Retinal pigment epithelial cell (primary cell): ENCODE measurements at regions not wholly inside any gene's neighbourhood (a gene's known extent, or its start where the extent isn't known, plus 50 kb on each side); places are given as distances from the start of the nearest gene placed in this dataset.

ENCODE experiments used
- DNase-seq: peaks from one replicate; pipeline ENCODE4 v3.0.0-alpha.2; 2010; ENCODE audit warnings: low read depth
- H3K4me3 ChIP-seq: 2 replicates; pipeline ENCODE4 v1.5.1; 2011; ENCODE audit warnings: mild to moderate bottlenecking, low read length, control low read depth, moderate library complexity
- TF ChIP-seq, protein P1 (sequence below): conservative IDR thresholded peaks from 2 replicates; pipeline ENCODE4 v1.5.1; 2011; ENCODE audit warnings: low read depth, low read length, control low read depth, inconsistent platforms

DNA sequence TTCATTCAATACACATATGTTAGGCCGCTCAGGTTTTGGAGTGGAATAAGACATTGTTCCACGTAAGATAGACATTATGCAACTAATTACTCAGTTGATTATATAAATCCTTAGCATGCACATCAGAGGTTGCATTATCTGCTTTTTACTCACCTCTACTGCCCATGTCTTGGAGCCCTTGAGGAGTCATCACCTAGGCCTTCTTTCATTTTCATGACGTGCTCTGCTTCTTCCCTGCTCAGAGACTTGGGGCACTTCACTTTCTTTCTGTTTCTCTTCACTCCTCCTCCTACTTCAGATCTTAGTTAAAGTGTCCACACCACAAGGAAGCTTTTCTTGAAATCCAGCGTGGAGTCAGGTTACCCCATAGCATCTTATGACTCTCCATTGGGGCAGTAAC, 241.1 kb downstream of the TLR4 start:
- no peak overlapping the region for H3K4me3 ChIP-seq
- TF ChIP-seq, protein P1, sequence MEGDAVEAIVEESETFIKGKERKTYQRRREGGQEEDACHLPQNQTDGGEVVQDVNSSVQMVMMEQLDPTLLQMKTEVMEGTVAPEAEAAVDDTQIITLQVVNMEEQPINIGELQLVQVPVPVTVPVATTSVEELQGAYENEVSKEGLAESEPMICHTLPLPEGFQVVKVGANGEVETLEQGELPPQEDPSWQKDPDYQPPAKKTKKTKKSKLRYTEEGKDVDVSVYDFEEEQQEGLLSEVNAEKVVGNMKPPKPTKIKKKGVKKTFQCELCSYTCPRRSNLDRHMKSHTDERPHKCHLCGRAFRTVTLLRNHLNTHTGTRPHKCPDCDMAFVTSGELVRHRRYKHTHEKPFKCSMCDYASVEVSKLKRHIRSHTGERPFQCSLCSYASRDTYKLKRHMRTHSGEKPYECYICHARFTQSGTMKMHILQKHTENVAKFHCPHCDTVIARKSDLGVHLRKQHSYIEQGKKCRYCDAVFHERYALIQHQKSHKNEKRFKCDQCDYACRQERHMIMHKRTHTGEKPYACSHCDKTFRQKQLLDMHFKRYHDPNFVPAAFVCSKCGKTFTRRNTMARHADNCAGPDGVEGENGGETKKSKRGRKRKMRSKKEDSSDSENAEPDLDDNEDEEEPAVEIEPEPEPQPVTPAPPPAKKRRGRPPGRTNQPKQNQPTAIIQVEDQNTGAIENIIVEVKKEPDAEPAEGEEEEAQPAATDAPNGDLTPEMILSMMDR, result no peak
- DNase-seq, result no peak

- H3K4me3 ChIP-seq, result no peak overlapping the region
- TF ChIP-seq, protein P1, result no peak
- no peak for DNase-seq
These were observed 246.9 kb downstream of the TLR4 start for GRCh38 chr9:117951127-117951526.

- H3K4me3 ChIP-seq, result no peak overlapping the region
- no peak for DNase-seq
- TF ChIP-seq, protein P1, result no peak
These were observed 248.4 kb downstream of the TLR4 start for GRCh38 chr9:117952581-117952980.

- DNase-seq, result no peak
- TF ChIP-seq, protein P1, result no peak
- no peak overlapping the region for H3K4me3 ChIP-seq
These were observed 253.1 kb downstream of the TLR4 start for GRCh38 chr9:117957267-117957666.

GRCh38 chr9:117958726-117959125, 254.5 kb downstream of the TLR4 start:
- TF ChIP-seq, protein P1, result no peak
- no peak overlapping the region for H3K4me3 ChIP-seq
- DNase-seq, result no peak

GRCh38 chr9:117963493-117964090, 259.4 kb downstream of the TLR4 start:
- DNase-seq, result no peak
- TF ChIP-seq, protein P1, result no peak

DNA sequence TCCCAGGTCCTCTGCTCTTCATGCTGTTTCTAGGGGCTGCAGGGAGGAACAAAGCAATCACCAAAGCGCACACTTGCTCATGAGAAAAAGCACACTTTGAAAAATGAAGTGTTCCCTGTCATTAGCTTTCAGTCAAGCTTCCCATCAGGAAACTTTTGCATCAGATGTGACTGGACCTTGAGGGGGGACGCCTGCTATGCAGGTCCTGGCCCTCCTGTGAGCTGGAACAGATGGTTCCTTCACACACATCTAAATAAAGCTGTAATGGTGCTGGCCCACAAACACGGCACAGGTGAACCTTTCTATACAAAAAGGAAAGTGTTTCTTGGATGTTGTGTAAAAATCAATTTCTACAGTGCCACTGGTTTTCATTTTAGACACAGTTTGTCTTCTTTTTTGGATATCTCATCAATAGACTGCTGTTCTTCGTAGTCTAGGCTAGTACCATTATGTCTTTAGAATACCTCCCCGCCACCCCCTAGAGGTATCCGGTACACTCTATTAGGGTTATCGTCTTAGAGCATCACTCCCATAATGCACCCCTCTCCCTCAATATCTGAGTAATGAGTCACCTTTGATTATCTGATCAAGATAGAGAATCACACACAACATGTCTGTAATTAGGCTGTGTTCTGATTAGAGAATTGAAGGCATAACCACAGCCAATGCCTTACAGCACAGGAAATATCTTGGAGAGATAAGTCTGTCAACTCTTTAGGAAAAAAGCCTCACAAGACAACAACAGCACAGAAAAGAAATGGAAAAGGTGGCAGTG, 266.3 kb downstream of the TLR4 start:
- TF ChIP-seq, protein P1, result no peak

More at GRCh38 chr9:117963493-117964090, 259.4 kb downstream of the TLR4 start:
- H3K4me3 ChIP-seq, result no peak overlapping the region

More for the DNA sequence above, 266.3 kb downstream of the TLR4 start:
- no peak overlapping the region for H3K4me3 ChIP-seq
- no peak for DNase-seq
